Cardiac fibroblast (primary cell): ENCODE measurements at regions not wholly inside any gene's neighbourhood (a gene's known extent, or its start where the extent isn't known, plus 50 kb on each side); places are given as distances from the start of the nearest gene placed in this dataset.

Experiments used
- DNase-seq, 2 donors: peaks; one replicate each; pipeline versions ENCODE4 v3.0.0 to v3.0.0-alpha.2; 2010; ENCODE audit warnings: low read depth in 2 of 2
- H3K4me3 ChIP-seq, 2 donors: replicated peaks in 1 of 2; 1 replicate in 1 of 2; 2 replicates in 1 of 2; pipeline ENCODE4 v1.5.1; 2011; ENCODE audit warnings: low read depth in 2 of 2, low read length in 2 of 2, mild to moderate bottlenecking in 2 of 2, moderate library complexity in 1 of 2
- CTCF ChIP-seq: IDR thresholded peaks from one replicate; pipeline ENCODE4 v1.5.1; 2011; ENCODE audit warnings: low read depth, mild to moderate bottlenecking, low read length, inconsistent platforms

- no peak for DNase-seq
- no peak for TF ChIP-seq CTCF
- H3K4me3 ChIP-seq: no peak overlapping the region
Observed at GRCh38 chr5:2378976-2379375, 372.5 kb downstream of the IRX2 start.

GRCh38 chr5:2378108-2378507 lies 373.4 kb downstream of the IRX2 start:
- no peak for TF ChIP-seq CTCF
- no peak for DNase-seq
- no peak overlapping the region for H3K4me3 ChIP-seq

GRCh38 chr5:2376486-2376885 lies 375.0 kb downstream of the IRX2 start:
- no peak overlapping the region for H3K4me3 ChIP-seq
- TF ChIP-seq CTCF: no peak
- no peak for DNase-seq

GRCh38 chr5:2375757-2376250 lies 375.7 kb downstream of the IRX2 start:
- no peak for TF ChIP-seq CTCF
- no peak overlapping the region for H3K4me3 ChIP-seq
- DNase-seq: no peak

- no peak overlapping the region for H3K4me3 ChIP-seq
- TF ChIP-seq CTCF: no peak
- no peak for DNase-seq
Observed at GRCh38 chr5:2375291-2375690, 376.2 kb downstream of the IRX2 start.

- TF ChIP-seq CTCF: no peak
- DNase-seq: no peak
- H3K4me3 ChIP-seq: no peak overlapping the region
Observed at GRCh38 chr5:2374703-2375102, 376.8 kb downstream of the IRX2 start.

- TF ChIP-seq CTCF: no peak
- DNase-seq: no peak
Observed at GRCh38 chr5:2373631-2374030, 377.8 kb downstream of the IRX2 start.

More at GRCh38 chr5:2373631-2374030, 377.8 kb downstream of the IRX2 start:
- no peak overlapping the region for H3K4me3 ChIP-seq
